ENCODE measurements at regions not wholly inside any gene's neighbourhood (a gene's known extent, or its start where the extent isn't known, plus 50 kb on each side); places are given as distances from the start of the nearest gene placed in this dataset.
"Not testable (repeated sequence)": the region's sequence is repeated elsewhere in the genome, so short reads cannot be mapped to it uniquely, and the experiment has no call there.

DNA sequence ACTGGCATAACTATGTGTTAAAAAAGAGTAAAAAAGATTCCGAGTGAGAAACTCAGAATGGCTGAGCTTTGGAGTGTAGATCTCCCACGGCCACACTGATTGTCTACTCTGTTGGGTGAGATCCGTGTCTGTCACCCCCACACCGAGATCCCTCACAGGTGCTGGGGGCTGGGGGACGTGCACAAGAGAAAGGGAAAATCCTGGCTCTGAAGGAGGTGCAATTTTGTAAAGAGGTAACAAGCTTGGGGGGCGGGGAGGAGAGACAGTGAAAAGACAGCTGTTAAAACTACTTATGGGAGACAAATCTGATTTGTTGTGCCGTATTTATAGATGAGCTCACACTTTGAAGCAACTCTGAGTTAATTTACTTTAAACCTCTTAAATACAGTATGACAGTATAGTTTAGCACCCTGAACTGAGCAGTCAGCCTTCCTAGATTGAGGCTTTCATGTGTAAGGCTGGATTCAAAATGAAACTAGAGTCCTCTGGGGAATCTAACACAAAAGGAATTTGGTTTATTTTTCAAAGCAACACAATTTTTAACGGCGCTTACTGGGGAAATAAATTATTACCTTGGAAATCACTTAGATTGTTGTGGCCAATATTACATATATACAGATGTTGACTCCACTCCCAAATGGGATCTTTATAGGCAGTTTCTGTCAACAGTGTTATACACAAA lies 167.4 kb upstream of the RGS6 start:
- Mint-ChIP-seq H3K27me3 (peaks cover 13% of the 10 kb centered on the region), H3K4me1 (no peaks in the 10 kb centered on the region), H3K4me3 (no peak overlapping the region), H3K9me3 (no peaks in the 10 kb centered on the region), H3K27ac (no peak overlapping the region), H3K36me3 (no peaks in the 10 kb centered on the region)

DNA sequence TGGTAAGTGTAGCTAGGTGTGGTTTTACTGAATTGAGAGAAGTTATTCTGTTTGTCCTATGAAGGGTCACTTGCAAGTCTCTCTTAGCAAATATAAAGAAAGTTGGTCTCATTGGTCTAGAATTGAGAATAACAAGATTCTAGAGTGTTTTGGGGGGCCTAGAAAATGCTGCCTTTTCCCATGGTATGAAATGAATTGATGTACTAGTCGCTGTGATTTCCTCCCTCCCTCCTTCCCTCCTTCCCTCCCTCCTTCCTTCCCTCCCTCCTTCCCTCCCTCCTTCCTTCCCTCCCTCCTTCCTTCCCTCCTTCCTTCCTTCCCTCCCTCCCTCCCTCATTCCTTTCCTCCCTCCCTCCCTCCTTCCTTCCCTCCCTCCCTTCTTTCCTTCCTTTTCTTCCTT lies 166.7 kb upstream of the RGS6 start:
- Mint-ChIP-seq H3K4me1 (no peaks in the 10 kb centered on the region), H3K27me3 (peaks cover 16% of the 10 kb centered on the region), H3K9me3 (no peaks in the 10 kb centered on the region), H3K27ac (no peak overlapping the region), H3K4me3 (no peak overlapping the region), H3K36me3 (no peaks in the 10 kb centered on the region)

DNA sequence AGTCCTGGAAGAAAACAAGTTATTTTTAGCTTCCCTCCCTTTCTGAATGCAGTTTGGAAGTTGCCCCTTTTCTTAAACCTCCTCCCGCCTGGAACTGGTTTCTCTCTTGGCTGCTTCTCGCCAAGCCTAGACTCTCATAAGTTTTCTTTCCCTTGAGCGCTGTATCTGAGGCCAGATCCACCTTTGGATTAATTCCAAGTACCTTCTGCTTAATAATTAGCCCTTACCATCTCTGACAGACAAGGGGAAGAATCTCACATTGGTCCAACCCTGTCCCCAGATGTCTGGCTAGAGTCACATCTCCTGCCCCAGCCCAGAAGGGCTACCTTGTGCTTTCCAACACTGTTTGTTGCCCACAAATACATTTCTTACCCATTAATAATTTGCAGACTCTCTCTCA lies 161.8 kb upstream of the RGS6 start:
- peaks cover 1% of the 10 kb centered on the region for H3K36me3 Mint-ChIP-seq
- peaks cover 17% of the 10 kb centered on the region for H3K27me3 Mint-ChIP-seq
- no peak overlapping the region for H3K27ac Mint-ChIP-seq
- peaks cover 5% of the 10 kb centered on the region for H3K9me3 Mint-ChIP-seq
- H3K4me1 Mint-ChIP-seq, result no peaks in the 10 kb centered on the region
- no peak overlapping the region for H3K4me3 Mint-ChIP-seq

DNA sequence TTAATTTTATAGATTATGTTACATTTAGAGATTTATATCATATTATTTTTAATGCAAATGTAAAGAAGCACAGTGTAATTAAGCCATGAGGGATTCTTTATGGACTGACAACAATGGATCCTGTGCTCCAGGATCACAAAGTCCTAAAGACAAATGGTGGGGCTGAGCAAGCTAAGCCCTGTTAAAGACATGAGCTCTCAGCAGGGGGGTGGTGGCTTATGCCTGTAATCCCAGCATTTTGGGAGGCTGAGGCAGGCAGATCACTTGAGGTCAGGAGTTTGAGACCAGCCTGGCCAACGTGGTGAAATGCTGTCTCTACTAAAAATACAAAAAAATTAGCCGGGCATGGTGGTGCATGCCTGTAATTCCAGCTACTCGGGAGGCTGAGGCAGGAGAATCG lies 160.8 kb upstream of the RGS6 start:
- H3K4me1 Mint-ChIP-seq, H3K36me3 Mint-ChIP-seq, H3K9me3 Mint-ChIP-seq, H3K27ac Mint-ChIP-seq, H3K4me3 Mint-ChIP-seq: not testable (repeated sequence)
- peaks cover 18% of the 10 kb centered on the region for H3K27me3 Mint-ChIP-seq

GRCh38 chr14:71771996-71772395 lies 160.2 kb upstream of the RGS6 start:
- not testable (repeated sequence) for H3K36me3 Mint-ChIP-seq, H3K4me1 Mint-ChIP-seq, H3K9me3 Mint-ChIP-seq, H3K4me3 Mint-ChIP-seq, H3K27ac Mint-ChIP-seq
- peaks cover 22% of the 10 kb centered on the region for H3K27me3 Mint-ChIP-seq

GRCh38 chr14:71773898-71774481 lies 158.2 kb upstream of the RGS6 start:
- no peak overlapping the region for H3K27ac Mint-ChIP-seq
- H3K36me3 Mint-ChIP-seq, result peaks cover 1% of the 10 kb centered on the region
- peaks cover 24% of the 10 kb centered on the region for H3K27me3 Mint-ChIP-seq
- no peak overlapping the region for H3K4me3 Mint-ChIP-seq
- H3K9me3 Mint-ChIP-seq, result peaks cover 5% of the 10 kb centered on the region
- no peaks in the 10 kb centered on the region for H3K4me1 Mint-ChIP-seq

GRCh38 chr14:71776471-71777360 lies 155.5 kb upstream of the RGS6 start:
- H3K9me3 Mint-ChIP-seq, result peaks cover 5% of the 10 kb centered on the region
- peaks cover 1% of the 10 kb centered on the region for H3K36me3 Mint-ChIP-seq
- H3K27ac Mint-ChIP-seq, result no peak overlapping the region
- no peaks in the 10 kb centered on the region for H3K4me1 Mint-ChIP-seq
- peaks cover 30% of the 10 kb centered on the region for H3K27me3 Mint-ChIP-seq
- no peak overlapping the region for H3K4me3 Mint-ChIP-seq

- H3K4me1 Mint-ChIP-seq, result no peaks in the 10 kb centered on the region
- no peaks in the 10 kb centered on the region for H3K36me3 Mint-ChIP-seq
- peaks cover 26% of the 10 kb centered on the region for H3K27me3 Mint-ChIP-seq
- H3K4me3 Mint-ChIP-seq, result no peak overlapping the region
- no peak overlapping the region for H3K27ac Mint-ChIP-seq
- H3K9me3 Mint-ChIP-seq, result no peaks in the 10 kb centered on the region
Measured at GRCh38 chr14:71780075-71780474, 152.2 kb upstream of the RGS6 start.

DNA sequence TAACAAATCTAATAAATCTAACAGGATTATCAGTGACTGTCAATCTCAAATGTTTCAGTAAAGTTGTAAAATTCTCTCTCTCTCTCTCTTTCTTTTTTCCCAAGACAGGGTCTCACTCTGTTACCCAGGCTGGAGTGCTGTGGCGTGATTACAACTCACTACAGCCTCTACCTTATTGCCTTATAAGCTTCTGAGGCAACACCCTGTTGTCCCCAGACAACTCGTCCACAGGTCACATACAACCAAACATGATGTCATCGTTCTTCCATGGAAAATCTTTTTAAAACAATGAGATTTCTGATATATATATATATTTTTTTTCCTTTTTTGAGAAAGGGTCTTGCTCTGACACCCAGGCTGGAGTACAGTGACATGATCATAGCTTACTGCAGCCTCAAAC lies 151.4 kb upstream of the RGS6 start:
- no peaks in the 10 kb centered on the region for H3K36me3 Mint-ChIP-seq
- no peak overlapping the region for H3K27ac Mint-ChIP-seq
- H3K27me3 Mint-ChIP-seq, result peaks cover 20% of the 10 kb centered on the region
- H3K4me3 Mint-ChIP-seq, result no peak overlapping the region
- no peaks in the 10 kb centered on the region for H3K4me1 Mint-ChIP-seq
- H3K9me3 Mint-ChIP-seq, result no peaks in the 10 kb centered on the region

DNA sequence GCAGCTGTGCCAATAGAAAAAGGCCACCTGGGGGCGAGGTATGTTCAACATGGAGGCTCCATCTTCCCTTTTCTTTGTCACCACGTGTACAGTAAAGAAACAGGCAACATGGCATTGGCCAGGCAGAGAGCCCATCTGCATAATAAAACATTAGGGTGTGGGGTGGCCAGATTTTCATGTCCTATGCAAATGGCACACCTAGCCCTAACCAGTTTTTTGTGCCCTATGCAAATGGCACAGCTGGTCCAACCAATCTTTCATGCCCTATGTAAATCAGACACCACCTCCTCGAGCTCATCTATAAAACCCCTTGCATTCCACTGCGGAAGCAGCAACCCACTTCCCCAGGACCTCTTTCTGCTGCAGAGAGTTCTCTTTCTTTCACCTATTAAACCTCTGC lies 149.1 kb upstream of the RGS6 start:
- Mint-ChIP-seq H3K27ac (no peak overlapping the region), H3K4me3 (no peak overlapping the region), H3K27me3 (peaks cover 11% of the 10 kb centered on the region), H3K36me3 (no peaks in the 10 kb centered on the region), H3K4me1 (no peaks in the 10 kb centered on the region), H3K9me3 (no peaks in the 10 kb centered on the region)

DNA sequence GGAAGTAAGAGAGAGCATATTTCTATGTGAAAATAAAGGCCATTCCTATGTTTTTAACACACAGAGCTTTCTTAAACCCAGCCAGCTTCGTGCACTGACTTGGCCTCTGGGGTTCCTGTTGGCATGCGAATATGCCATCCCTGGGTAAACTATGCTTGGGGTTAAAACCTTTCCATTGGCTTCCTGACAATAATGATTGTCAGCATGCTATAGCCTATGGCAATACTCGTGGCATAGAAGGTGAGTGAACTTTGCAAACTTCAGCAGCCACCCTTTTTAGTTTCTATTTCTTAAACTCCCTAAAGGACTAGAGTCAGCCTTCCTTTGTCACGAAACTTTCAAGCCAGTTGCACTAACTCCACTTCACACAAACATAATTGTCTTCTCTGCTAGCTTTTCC lies 148.4 kb upstream of the RGS6 start:
- H3K36me3 Mint-ChIP-seq, result no peaks in the 10 kb centered on the region
- H3K4me3 Mint-ChIP-seq, result no peak overlapping the region
- no peak overlapping the region for H3K27ac Mint-ChIP-seq
- no peaks in the 10 kb centered on the region for H3K4me1 Mint-ChIP-seq
- no peaks in the 10 kb centered on the region for H3K9me3 Mint-ChIP-seq
- H3K27me3 Mint-ChIP-seq, result peaks cover 11% of the 10 kb centered on the region

GRCh38 chr14:71789005-71789404 lies 143.2 kb upstream of the RGS6 start:
- H3K27ac Mint-ChIP-seq, result no peak overlapping the region
- no peak overlapping the region for H3K4me3 Mint-ChIP-seq
- H3K9me3 Mint-ChIP-seq, result no peaks in the 10 kb centered on the region
- no peaks in the 10 kb centered on the region for H3K4me1 Mint-ChIP-seq
- H3K27me3 Mint-ChIP-seq, result peaks cover 4% of the 10 kb centered on the region
- H3K36me3 Mint-ChIP-seq, result no peaks in the 10 kb centered on the region

- Mint-ChIP-seq H3K27ac (no peak overlapping the region), H3K4me3 (no peak overlapping the region), H3K9me3 (no peaks in the 10 kb centered on the region), H3K36me3 (no peaks in the 10 kb centered on the region), H3K27me3 (peaks cover 11% of the 10 kb centered on the region), H3K4me1 (no peaks in the 10 kb centered on the region)
Measured at GRCh38 chr14:71799841-71800240, 132.4 kb upstream of the RGS6 start.

GRCh38 chr14:71800878-71801277 lies 131.4 kb upstream of the RGS6 start:
- Mint-ChIP-seq H3K4me3 (no peak overlapping the region), H3K27ac (no peak overlapping the region), H3K4me1 (no peaks in the 10 kb centered on the region), H3K27me3 (peaks cover 14% of the 10 kb centered on the region), H3K36me3 (no peaks in the 10 kb centered on the region), H3K9me3 (no peaks in the 10 kb centered on the region)

- no peaks in the 10 kb centered on the region for H3K36me3 Mint-ChIP-seq
- peaks cover 11% of the 10 kb centered on the region for H3K27me3 Mint-ChIP-seq
- no peak overlapping the region for H3K4me3 Mint-ChIP-seq
Measured at GRCh38 chr14:71803539-71804260, 128.5 kb upstream of the RGS6 start.

DNA sequence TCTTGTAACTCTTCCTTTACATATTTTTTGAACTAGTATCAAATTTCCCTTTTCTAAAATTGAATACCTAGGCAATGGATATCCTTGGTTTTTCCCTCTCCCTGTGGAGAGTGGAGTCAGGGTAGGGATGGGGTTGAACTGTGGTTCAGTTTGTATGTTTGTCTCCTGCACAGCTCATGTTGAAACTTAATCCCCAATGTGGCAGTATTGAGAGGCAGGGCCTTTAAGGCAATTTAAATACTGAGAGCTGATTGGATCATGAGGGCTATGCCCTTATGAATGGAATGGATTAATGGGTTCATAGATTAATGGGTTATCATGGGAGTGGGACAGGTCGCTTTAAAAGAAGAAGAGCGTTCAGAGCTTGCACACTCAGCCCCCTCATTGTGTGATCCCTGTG lies 127.2 kb upstream of the RGS6 start:
- Mint-ChIP-seq H3K4me3 (no peak overlapping the region), H3K27me3 (peaks cover 11% of the 10 kb centered on the region), H3K27ac (no peak overlapping the region), H3K4me1 (no peaks in the 10 kb centered on the region), H3K9me3 (no peaks in the 10 kb centered on the region), H3K36me3 (no peaks in the 10 kb centered on the region)

More at GRCh38 chr14:71803539-71804260, 128.5 kb upstream of the RGS6 start:
- Mint-ChIP-seq H3K4me1 (no peaks in the 10 kb centered on the region), H3K9me3 (no peaks in the 10 kb centered on the region), H3K27ac (no peak overlapping the region)

All from activated naive CD4-positive, alpha-beta T cell treated with anti-CD3 and anti-CD28 coated beads, Interleukin-2, amount 50 U/mL, for 24 hours (primary cell).